ENCODE measurements at regions not wholly inside any gene's neighbourhood (a gene's known extent, or its start where the extent isn't known, plus 50 kb on each side); places are given as distances from the start of the nearest gene placed in this dataset.

GRCh38 chr1:87398641-87399040 lies 70.0 kb downstream of the LMO4 start:
- TF ChIP-seq POLR2A (IDR thresholded peaks at IDR 0.05; ENCODE audit: low read depth, low read length) (no peak), SPI1 (IDR thresholded peaks at IDR 0.05; ENCODE audit: low read depth, low read length) (no peak), POLR2AphosphoS5 (IDR thresholded peaks at IDR 0.05; ENCODE audit: low read depth, low read length) (no peak), PAX5 (IDR thresholded peaks at IDR 0.05; ENCODE audit: insufficient read depth, low read length, severe bottlenecking) (no peak), POU2F2 (IDR thresholded peaks at IDR 0.05; ENCODE audit: low read depth, low read length) (no peak), TAF1 (IDR thresholded peaks at IDR 0.05; ENCODE audit: low read depth, low read length) (no peak)
- no peak for DNase-seq (ENCODE audit: insufficient read length, low spot score)
- FAIRE-seq, result no peak

- DNase-seq (ENCODE audit: insufficient read length, low spot score) (no peak), FAIRE-seq (no peak)
- TF ChIP-seq PAX5 (IDR thresholded peaks at IDR 0.05; ENCODE audit: insufficient read depth, low read length, severe bottlenecking) (no peak), POU2F2 (IDR thresholded peaks at IDR 0.05; ENCODE audit: low read depth, low read length) (no peak), SPI1 (IDR thresholded peaks at IDR 0.05; ENCODE audit: low read depth, low read length) (no peak), POLR2AphosphoS5 (IDR thresholded peaks at IDR 0.05; ENCODE audit: low read depth, low read length) (no peak), TAF1 (IDR thresholded peaks at IDR 0.05; ENCODE audit: low read depth, low read length) (no peak), POLR2A (IDR thresholded peaks at IDR 0.05; ENCODE audit: low read depth, low read length) (no peak)
Observed at GRCh38 chr1:87399264-87399663, 70.6 kb downstream of the LMO4 start.

GRCh38 chr1:87399701-87400100 lies 71.0 kb downstream of the LMO4 start:
- TF ChIP-seq PAX5 (IDR thresholded peaks at IDR 0.05; ENCODE audit: insufficient read depth, low read length, severe bottlenecking), result no peak
- TF ChIP-seq POLR2AphosphoS5 (IDR thresholded peaks at IDR 0.05; ENCODE audit: low read depth, low read length), result no peak
- TF ChIP-seq POU2F2 (IDR thresholded peaks at IDR 0.05; ENCODE audit: low read depth, low read length), result no peak
- TF ChIP-seq TAF1 (IDR thresholded peaks at IDR 0.05; ENCODE audit: low read depth, low read length), result no peak
- no peak for TF ChIP-seq SPI1 (IDR thresholded peaks at IDR 0.05; ENCODE audit: low read depth, low read length)
- TF ChIP-seq POLR2A (IDR thresholded peaks at IDR 0.05; ENCODE audit: low read depth, low read length), result no peak
- DNase-seq (ENCODE audit: insufficient read length, low spot score) (no peak), FAIRE-seq (no peak)

GRCh38 chr1:87400813-87401212 lies 72.1 kb downstream of the LMO4 start:
- DNase-seq (ENCODE audit: insufficient read length, low spot score) (no peak), FAIRE-seq (no peak)
- no peak for TF ChIP-seq SPI1 (IDR thresholded peaks at IDR 0.05; ENCODE audit: low read depth, low read length)
- TF ChIP-seq POLR2AphosphoS5 (IDR thresholded peaks at IDR 0.05; ENCODE audit: low read depth, low read length), result no peak
- TF ChIP-seq POLR2A (IDR thresholded peaks at IDR 0.05; ENCODE audit: low read depth, low read length), result no peak
- no peak for TF ChIP-seq TAF1 (IDR thresholded peaks at IDR 0.05; ENCODE audit: low read depth, low read length)
- TF ChIP-seq PAX5 (IDR thresholded peaks at IDR 0.05; ENCODE audit: insufficient read depth, low read length, severe bottlenecking), result no peak
- no peak for TF ChIP-seq POU2F2 (IDR thresholded peaks at IDR 0.05; ENCODE audit: low read depth, low read length)

GRCh38 chr1:87402241-87403002 lies 73.7 kb downstream of the LMO4 start:
- DNase-seq (ENCODE audit: insufficient read length, low spot score) (no peak), FAIRE-seq (no peak)
- TF ChIP-seq POLR2AphosphoS5 (IDR thresholded peaks at IDR 0.05; ENCODE audit: low read depth, low read length), result no peak
- no peak for TF ChIP-seq POLR2A (IDR thresholded peaks at IDR 0.05; ENCODE audit: low read depth, low read length)
- TF ChIP-seq PAX5 (IDR thresholded peaks at IDR 0.05; ENCODE audit: insufficient read depth, low read length, severe bottlenecking), result no peak
- no peak for TF ChIP-seq SPI1 (IDR thresholded peaks at IDR 0.05; ENCODE audit: low read depth, low read length)
- no peak for TF ChIP-seq POU2F2 (IDR thresholded peaks at IDR 0.05; ENCODE audit: low read depth, low read length)
- TF ChIP-seq TAF1 (IDR thresholded peaks at IDR 0.05; ENCODE audit: low read depth, low read length), result no peak

GRCh38 chr1:87403061-87403820 lies 74.6 kb downstream of the LMO4 start:
- FAIRE-seq (no peak), DNase-seq (ENCODE audit: insufficient read length, low spot score) (no peak)
- no peak for TF ChIP-seq POLR2AphosphoS5 (IDR thresholded peaks at IDR 0.05; ENCODE audit: low read depth, low read length)
- TF ChIP-seq SPI1 (IDR thresholded peaks at IDR 0.05; ENCODE audit: low read depth, low read length), result no peak
- TF ChIP-seq PAX5 (IDR thresholded peaks at IDR 0.05; ENCODE audit: insufficient read depth, low read length, severe bottlenecking), result no peak
- no peak for TF ChIP-seq POLR2A (IDR thresholded peaks at IDR 0.05; ENCODE audit: low read depth, low read length)
- TF ChIP-seq TAF1 (IDR thresholded peaks at IDR 0.05; ENCODE audit: low read depth, low read length), result no peak
- TF ChIP-seq POU2F2 (IDR thresholded peaks at IDR 0.05; ENCODE audit: low read depth, low read length), result no peak

GRCh38 chr1:87404296-87404695 lies 75.6 kb downstream of the LMO4 start:
- TF ChIP-seq TAF1 (IDR thresholded peaks at IDR 0.05; ENCODE audit: low read depth, low read length), result no peak
- TF ChIP-seq SPI1 (IDR thresholded peaks at IDR 0.05; ENCODE audit: low read depth, low read length), result no peak
- TF ChIP-seq POLR2AphosphoS5 (IDR thresholded peaks at IDR 0.05; ENCODE audit: low read depth, low read length), result no peak
- TF ChIP-seq POLR2A (IDR thresholded peaks at IDR 0.05; ENCODE audit: low read depth, low read length), result no peak
- no peak for TF ChIP-seq PAX5 (IDR thresholded peaks at IDR 0.05; ENCODE audit: insufficient read depth, low read length, severe bottlenecking)
- TF ChIP-seq POU2F2 (IDR thresholded peaks at IDR 0.05; ENCODE audit: low read depth, low read length), result no peak
- no peak for FAIRE-seq

GRCh38 chr1:87408665-87409248 lies 80.1 kb downstream of the LMO4 start:
- FAIRE-seq (no peak), DNase-seq (ENCODE audit: insufficient read length, low spot score) (no peak)
- TF ChIP-seq POLR2A (IDR thresholded peaks at IDR 0.05; ENCODE audit: low read depth, low read length) (no peak), POU2F2 (IDR thresholded peaks at IDR 0.05; ENCODE audit: low read depth, low read length) (no peak), POLR2AphosphoS5 (IDR thresholded peaks at IDR 0.05; ENCODE audit: low read depth, low read length) (no peak), TAF1 (IDR thresholded peaks at IDR 0.05; ENCODE audit: low read depth, low read length) (no peak), SPI1 (IDR thresholded peaks at IDR 0.05; ENCODE audit: low read depth, low read length) (no peak), PAX5 (IDR thresholded peaks at IDR 0.05; ENCODE audit: insufficient read depth, low read length, severe bottlenecking) (no peak)

More at GRCh38 chr1:87404296-87404695, 75.6 kb downstream of the LMO4 start:
- no peak for DNase-seq (ENCODE audit: insufficient read length, low spot score)
